ENCODE measurements at regions not wholly inside any gene's neighbourhood (a gene's known extent, or its start where the extent isn't known, plus 50 kb on each side); places are given as distances from the start of the nearest gene placed in this dataset.

DNA sequence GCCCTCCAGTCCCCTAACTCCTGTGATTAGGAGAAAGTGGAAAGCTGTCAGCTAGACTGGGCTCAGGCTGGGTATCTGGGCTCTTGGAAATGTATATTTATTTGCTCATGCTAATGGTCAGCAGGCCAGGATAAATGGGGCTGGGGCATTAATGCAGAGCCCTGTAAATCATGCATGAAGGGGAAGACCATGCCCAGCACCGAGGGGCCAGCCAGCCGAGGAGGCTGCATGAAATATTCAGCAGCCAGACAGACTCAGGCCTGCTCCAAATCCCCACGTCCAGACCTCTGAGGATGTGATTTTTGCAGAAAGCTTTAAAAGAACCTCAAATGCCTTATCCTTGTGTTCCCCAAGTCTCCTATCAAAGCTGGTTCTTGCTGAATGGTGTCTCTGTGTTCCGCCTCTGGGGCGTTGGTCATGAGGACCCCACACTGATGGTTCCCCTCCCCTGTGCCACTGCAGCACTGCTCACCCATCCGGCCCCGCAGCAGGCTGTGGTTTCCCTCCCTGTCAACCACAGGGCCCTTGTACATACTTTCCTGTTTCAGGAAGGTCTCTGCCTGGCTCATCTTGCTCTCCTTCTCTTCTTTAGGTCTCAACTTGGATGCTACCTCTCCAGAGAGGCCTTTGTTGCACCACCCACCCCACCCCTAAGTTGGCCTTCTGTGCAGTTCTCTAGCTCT lies 358.4 kb downstream of the CDH26 start:
- BruUV-seq (replicated peaks): no TSS peak
- Histone ChIP-seq H3K9me3 (ENCODE audit: control insufficient read depth, insufficient read depth, low read length) (peaks cover 10% of the 10 kb centered on the region), H4K8ac (ENCODE audit: low read depth in 2 of 2, low read length in 2 of 2) (no peak overlapping the region), H3K4ac (ENCODE audit: low read depth, low read length) (no peak overlapping the region), H2AK5ac (ENCODE audit: low read depth, low read length) (no peak overlapping the region), H2AK9ac (replicated peaks; ENCODE audit: low read depth, low read length, poor library complexity) (no peak overlapping the region), H2BK5ac (ENCODE audit: low read depth, low read length, poor library complexity, severe bottlenecking) (no peak overlapping the region), H3K9ac (ENCODE audit: low read depth, low read length) (no peak overlapping the region), H3K4me1 (ENCODE audit: control insufficient read depth, insufficient read depth, low read length) (no peaks in the 10 kb centered on the region), H3K79me1 (ENCODE audit: low read depth in 1 of 2, low read length in 2 of 2) (no peaks in the 10 kb centered on the region), H4K20me1 (ENCODE audit: insufficient read depth, low read length) (no peaks in the 10 kb centered on the region), H3K36me3 (ENCODE audit: control insufficient read depth, insufficient read depth, low read length) (no peaks in the 10 kb centered on the region), H4K5ac (ENCODE audit: low read depth, low read length) (no peak overlapping the region), H3K27me3 (ENCODE audit: control insufficient read depth, insufficient read depth, low read length) (no peaks in the 10 kb centered on the region), H2BK120ac (ENCODE audit: low read depth, low read length) (no peak overlapping the region), H3K4me3 (ENCODE audit: insufficient read depth, low read depth, low read length) (no peak overlapping the region), H3K27ac (ENCODE audit: insufficient read depth, low read length) (no peak overlapping the region), H3K4me2 (ENCODE audit: low read depth, low read length) (no peak overlapping the region), H3K18ac (ENCODE audit: low read depth, low read length) (no peak overlapping the region), H3K23ac (ENCODE audit: low read depth, low read length) (no peak overlapping the region), H3K14ac (replicated peaks; ENCODE audit: low read depth, low read length) (no peak overlapping the region), H2BK20ac (ENCODE audit: low read depth, low read length) (no peak overlapping the region), H2BK15ac (ENCODE audit: low read depth, low read length) (no peak overlapping the region), H3K9me1 (ENCODE audit: insufficient read depth, low read length) (no peaks in the 10 kb centered on the region), H2AFZ (replicated peaks; ENCODE audit: low read length, poor library complexity) (no peak overlapping the region), H4K91ac (ENCODE audit: insufficient read depth, low read depth, low read length) (no peak overlapping the region), H3K56ac (ENCODE audit: extremely low read depth, insufficient read depth, low read length) (no peak overlapping the region)
- WGBS, 2 experiments (ENCODE audit: extremely low coverage in 2 of 2, insufficient read length in 1 of 2): 63% methylated on average over 4 of the region's 7 CpGs; no CpG with 5 or more reads in 1 of the 2 experiments
- POLR2A ChIA-PET (ENCODE audit: unreplicated experiment): no interaction called here
- dilution Hi-C loops (cut with HindIII; ENCODE audit: low sequenced_read_pairs, unreplicated experiment): no loop called here
- ATAC-seq (ENCODE audit: low read depth) (no peak), DNase-seq (no peak)
- CTCF ChIA-PET: no interaction called here
- intact Hi-C loops (cut with micrococcal nuclease): no loop called here
- in situ Hi-C loops (cut with MboI; ENCODE audit: low sequenced_read_pairs): no loop called here
- TF ChIP-seq RAD21 (IDR thresholded peaks at IDR 0.05; ENCODE audit: low read length) (no peak), MAFK (IDR thresholded peaks at IDR 0.05; ENCODE audit: low read depth, low read length) (no peak), BHLHE40 (IDR thresholded peaks at IDR 0.05; ENCODE audit: low read depth, low read length) (no peak), NFE2L2 (IDR thresholded peaks at IDR 0.05; ENCODE audit: low read depth, low read length) (no peak)
- TF ChIP-seq, protein P1, sequence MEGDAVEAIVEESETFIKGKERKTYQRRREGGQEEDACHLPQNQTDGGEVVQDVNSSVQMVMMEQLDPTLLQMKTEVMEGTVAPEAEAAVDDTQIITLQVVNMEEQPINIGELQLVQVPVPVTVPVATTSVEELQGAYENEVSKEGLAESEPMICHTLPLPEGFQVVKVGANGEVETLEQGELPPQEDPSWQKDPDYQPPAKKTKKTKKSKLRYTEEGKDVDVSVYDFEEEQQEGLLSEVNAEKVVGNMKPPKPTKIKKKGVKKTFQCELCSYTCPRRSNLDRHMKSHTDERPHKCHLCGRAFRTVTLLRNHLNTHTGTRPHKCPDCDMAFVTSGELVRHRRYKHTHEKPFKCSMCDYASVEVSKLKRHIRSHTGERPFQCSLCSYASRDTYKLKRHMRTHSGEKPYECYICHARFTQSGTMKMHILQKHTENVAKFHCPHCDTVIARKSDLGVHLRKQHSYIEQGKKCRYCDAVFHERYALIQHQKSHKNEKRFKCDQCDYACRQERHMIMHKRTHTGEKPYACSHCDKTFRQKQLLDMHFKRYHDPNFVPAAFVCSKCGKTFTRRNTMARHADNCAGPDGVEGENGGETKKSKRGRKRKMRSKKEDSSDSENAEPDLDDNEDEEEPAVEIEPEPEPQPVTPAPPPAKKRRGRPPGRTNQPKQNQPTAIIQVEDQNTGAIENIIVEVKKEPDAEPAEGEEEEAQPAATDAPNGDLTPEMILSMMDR (conservative IDR thresholded peaks at IDR 0.05; ENCODE audit: low read depth, low read length): no peak
- TF ChIP-seq, protein P2, sequence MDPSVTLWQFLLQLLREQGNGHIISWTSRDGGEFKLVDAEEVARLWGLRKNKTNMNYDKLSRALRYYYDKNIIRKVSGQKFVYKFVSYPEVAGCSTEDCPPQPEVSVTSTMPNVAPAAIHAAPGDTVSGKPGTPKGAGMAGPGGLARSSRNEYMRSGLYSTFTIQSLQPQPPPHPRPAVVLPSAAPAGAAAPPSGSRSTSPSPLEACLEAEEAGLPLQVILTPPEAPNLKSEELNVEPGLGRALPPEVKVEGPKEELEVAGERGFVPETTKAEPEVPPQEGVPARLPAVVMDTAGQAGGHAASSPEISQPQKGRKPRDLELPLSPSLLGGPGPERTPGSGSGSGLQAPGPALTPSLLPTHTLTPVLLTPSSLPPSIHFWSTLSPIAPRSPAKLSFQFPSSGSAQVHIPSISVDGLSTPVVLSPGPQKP (IDR thresholded peaks at IDR 0.05; ENCODE audit: borderline replicate concordance, low read depth, low read length): no peak
